Mucosa of descending colon (tissue), 3 donors: ENCODE measurements at regions not wholly inside any gene's neighbourhood (a gene's known extent, or its start where the extent isn't known, plus 50 kb on each side); places are given as distances from the start of the nearest gene placed in this dataset.

ENCODE experiments used
- ATAC-seq: fragments of 200-7000 bp; cut with Tn5 transposase; one replicate; pipeline ENCODE4 v1.9.1; 2020; ENCODE audit warnings: mild to moderate bottlenecking, moderate library complexity
- DNase-seq, 3 donors: peaks; one replicate each; pipeline ENCODE4 v3.0.0-alpha.2; 2020
- H3K36me3 ChIP-seq: fragments of 200-600 bp; one replicate; pipeline ENCODE4 v1.8.0; 2021; ENCODE audit warnings: low read depth, mild to moderate bottlenecking
- H3K4me1 ChIP-seq: fragments of 200-600 bp; one replicate; pipeline ENCODE4 v1.8.0; 2021; ENCODE audit warnings: low read depth, mild to moderate bottlenecking
- H3K4me3 ChIP-seq: fragments of 200-600 bp; one replicate; pipeline ENCODE4 v1.8.0; 2021; ENCODE audit warnings: mild to moderate bottlenecking
- H3K9me3 ChIP-seq: fragments of 200-600 bp; one replicate; pipeline ENCODE4 v1.8.0; 2021; ENCODE audit warnings: mild to moderate bottlenecking
- CTCF ChIP-seq: fragments of 200-600 bp; IDR thresholded peaks from one replicate; pipeline ENCODE4 v1.8.0; 2022; ENCODE audit warnings: antibody characterized with exemption, mild to moderate bottlenecking
- intact Hi-C, 2 donors: fragments of 100-400 bp; cut with DNase I in 1 of 2; cut with micrococcal nuclease in 1 of 2; formaldehyde crosslinking; loops; one replicate each; pipeline versions ENCODE4 v1.11.0 to v1.11.1; 2022; cut with DNase I, micrococcal nuclease
- donor health status: DM: no; HTN: no; CAD: no; lungs with moderate emphysema.
- donor health status: DM: no; HTN: no; CAD: no.
- donor health status: DM: no; HTN: yes; CAD: no.

GRCh38 chr9:13648068-13648467, 368.6 kb upstream of the MPDZ start:
- Histone ChIP-seq H3K4me3 (no peak overlapping the region), H3K36me3 (no peaks in the 10 kb centered on the region), H3K9me3 (no peaks in the 10 kb centered on the region), H3K4me1 (no peaks in the 10 kb centered on the region)
- no peak for TF ChIP-seq CTCF
- intact Hi-C loops = no loop called here
- ATAC-seq (no peak), DNase-seq (no peak)

GRCh38 chr9:13646500-13647021, 367.1 kb upstream of the MPDZ start:
- Histone ChIP-seq H3K36me3 (no peaks in the 10 kb centered on the region), H3K9me3 (no peaks in the 10 kb centered on the region), H3K4me3 (no peak overlapping the region), H3K4me1 (no peaks in the 10 kb centered on the region)
- no peak for ATAC-seq
- no peak for TF ChIP-seq CTCF
- intact Hi-C loops = no loop called here
- DNase-seq = no peak

- ATAC-seq (no peak), DNase-seq (no peak)
- intact Hi-C loops = no loop called here
- Histone ChIP-seq H3K36me3 (no peaks in the 10 kb centered on the region), H3K4me3 (no peak overlapping the region), H3K4me1 (no peaks in the 10 kb centered on the region), H3K9me3 (no peaks in the 10 kb centered on the region)
- TF ChIP-seq CTCF = no peak
These were observed 366.1 kb upstream of the MPDZ start for GRCh38 chr9:13645557-13645956.

- no peak for DNase-seq
- Histone ChIP-seq H3K36me3 (no peaks in the 10 kb centered on the region), H3K9me3 (no peaks in the 10 kb centered on the region), H3K4me3 (no peak overlapping the region), H3K4me1 (no peaks in the 10 kb centered on the region)
- TF ChIP-seq CTCF = no peak
- no peak for ATAC-seq
- intact Hi-C loops = no loop called here
These were observed 365.2 kb upstream of the MPDZ start for GRCh38 chr9:13644675-13645074.

DNA sequence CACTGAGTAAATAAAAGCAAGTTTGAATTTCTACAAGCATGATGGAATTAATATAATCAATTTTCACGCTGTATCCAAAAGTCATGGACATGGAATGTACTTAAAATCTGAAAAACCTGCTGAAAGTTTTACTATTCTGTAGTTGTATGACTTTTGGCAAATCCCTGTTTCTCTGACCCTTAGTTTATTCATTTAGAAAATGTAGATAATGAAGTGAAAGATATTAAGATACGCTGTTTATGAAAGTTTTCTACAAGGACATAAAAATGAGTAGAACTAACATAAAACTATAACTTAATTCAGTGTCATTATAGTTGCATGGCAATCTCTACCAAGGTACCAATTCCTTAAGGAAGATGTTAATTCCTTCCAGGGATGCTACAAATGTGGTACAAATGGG, 363.2 kb upstream of the MPDZ start:
- no peaks in the 10 kb centered on the region for H3K9me3 ChIP-seq
- no peak overlapping the region for H3K4me3 ChIP-seq
- H3K36me3 ChIP-seq = no peaks in the 10 kb centered on the region
- ATAC-seq (no peak), DNase-seq (no peak)
- intact Hi-C loops = no loop called here
- no peak for TF ChIP-seq CTCF
- H3K4me1 ChIP-seq = no peaks in the 10 kb centered on the region

GRCh38 chr9:13629067-13629466, 349.6 kb upstream of the MPDZ start:
- no peak for ATAC-seq

More at GRCh38 chr9:13629067-13629466, 349.6 kb upstream of the MPDZ start:
- no peaks in the 10 kb centered on the region for H3K9me3 ChIP-seq
- H3K4me1 ChIP-seq = no peaks in the 10 kb centered on the region
- TF ChIP-seq CTCF = no peak
- H3K4me3 ChIP-seq = no peak overlapping the region
- no peaks in the 10 kb centered on the region for H3K36me3 ChIP-seq
- no peak for DNase-seq
- intact Hi-C loops = no loop called here
